ENCODE measurements at regions not wholly inside any gene's neighbourhood (a gene's known extent, or its start where the extent isn't known, plus 50 kb on each side); places are given as distances from the start of the nearest gene placed in this dataset.

GRCh38 chr2:7815726-7816125 is 866.1 kb upstream of the ID2 start:
- H4K91ac ChIP-seq (ENCODE audit: low read length) = no peak overlapping the region
- 83% methylated on average over 3 of the region's 3 CpGs for WGBS
- H3K27ac ChIP-seq (ENCODE audit: low read length, poor library complexity, severe bottlenecking) = no peak overlapping the region

GRCh38 chr2:7816233-7816632 is 865.6 kb upstream of the ID2 start:
- Histone ChIP-seq H4K91ac (ENCODE audit: low read length) (no peak overlapping the region), H4K8ac (ENCODE audit: low read length) (no peak overlapping the region), H2BK120ac (ENCODE audit: low read depth, low read length) (no peak overlapping the region), H2BK5ac (ENCODE audit: low read depth, low read length, poor library complexity, severe bottlenecking) (no peak overlapping the region), H3K4me1 (ENCODE audit: control insufficient read depth, insufficient read depth, low read depth, low read length) (peaks cover 7% of the 10 kb centered on the region), H3K9ac (ENCODE audit: low read length) (no peak overlapping the region), H2BK15ac (ENCODE audit: low read depth, poor library complexity, severe bottlenecking) (no peak overlapping the region), H3K18ac (ENCODE audit: low read depth in 1 of 2, low read length in 2 of 2) (no peak overlapping the region), H3K36me3 (ENCODE audit: control insufficient read depth in 1 of 2, insufficient read depth in 2 of 2, low read depth in 1 of 2, low read length in 2 of 2) (no peaks in the 10 kb centered on the region), H2AFZ (ENCODE audit: low read depth, low read length) (no peak overlapping the region), H3K4me3 (ENCODE audit: insufficient read depth in 1 of 2, low read depth in 1 of 2, low read length in 2 of 2) (no peak overlapping the region), H3K9me3 (ENCODE audit: control insufficient read depth, low read length) (no peaks in the 10 kb centered on the region), H3K27ac (ENCODE audit: low read length, poor library complexity, severe bottlenecking) (no peak overlapping the region), H3K79me1 (replicated peaks; ENCODE audit: low read length, poor library complexity, severe bottlenecking) (no peaks in the 10 kb centered on the region), H3K23ac (ENCODE audit: low read length in 2 of 2) (no peak overlapping the region), H3K4me2 (ENCODE audit: low read length, poor library complexity, severe bottlenecking) (no peak overlapping the region), H3K14ac (ENCODE audit: low read length in 2 of 2) (no peak overlapping the region), H3K4ac (ENCODE audit: low read depth in 1 of 2, low read length in 2 of 2) (no peak overlapping the region), H3K27me3 (ENCODE audit: control insufficient read depth in 1 of 2, insufficient read depth in 1 of 2, low read length in 2 of 2) (no peaks in the 10 kb centered on the region), H2AK5ac (ENCODE audit: low read length, severe bottlenecking) (no peak overlapping the region), H2BK12ac (ENCODE audit: low read length in 2 of 2) (no peak overlapping the region)
- DNase-seq = no peak
- 96% methylated on average over 3 of the region's 7 CpGs for WGBS

More at GRCh38 chr2:7815726-7816125, 866.1 kb upstream of the ID2 start:
- Histone ChIP-seq H2BK5ac (ENCODE audit: low read depth, low read length, poor library complexity, severe bottlenecking) (no peak overlapping the region), H3K79me1 (replicated peaks; ENCODE audit: low read length, poor library complexity, severe bottlenecking) (no peaks in the 10 kb centered on the region), H2BK120ac (ENCODE audit: low read depth, low read length) (no peak overlapping the region), H3K36me3 (ENCODE audit: control insufficient read depth in 1 of 2, insufficient read depth in 2 of 2, low read depth in 1 of 2, low read length in 2 of 2) (no peaks in the 10 kb centered on the region), H3K4me1 (ENCODE audit: control insufficient read depth, insufficient read depth, low read depth, low read length) (peaks cover 7% of the 10 kb centered on the region), H3K23ac (ENCODE audit: low read length in 2 of 2) (no peak overlapping the region), H3K14ac (ENCODE audit: low read length in 2 of 2) (no peak overlapping the region), H3K27me3 (ENCODE audit: control insufficient read depth in 1 of 2, insufficient read depth in 1 of 2, low read length in 2 of 2) (no peaks in the 10 kb centered on the region), H3K9me3 (ENCODE audit: control insufficient read depth, low read length) (no peaks in the 10 kb centered on the region), H2BK15ac (ENCODE audit: low read depth, poor library complexity, severe bottlenecking) (no peak overlapping the region), H4K8ac (ENCODE audit: low read length) (no peak overlapping the region), H3K4ac (ENCODE audit: low read depth in 1 of 2, low read length in 2 of 2) (no peak overlapping the region), H3K9ac (ENCODE audit: low read length) (no peak overlapping the region), H3K4me3 (ENCODE audit: insufficient read depth in 1 of 2, low read depth in 1 of 2, low read length in 2 of 2) (no peak overlapping the region), H2BK12ac (ENCODE audit: low read length in 2 of 2) (no peak overlapping the region), H3K4me2 (ENCODE audit: low read length, poor library complexity, severe bottlenecking) (no peak overlapping the region), H3K18ac (ENCODE audit: low read depth in 1 of 2, low read length in 2 of 2) (no peak overlapping the region), H2AFZ (ENCODE audit: low read depth, low read length) (no peak overlapping the region), H2AK5ac (ENCODE audit: low read length, severe bottlenecking) (no peak overlapping the region)
- DNase-seq = no peak

GRCh38 chr2:7816944-7817343 is 864.9 kb upstream of the ID2 start:
- Histone ChIP-seq H4K91ac (ENCODE audit: low read length) (no peak overlapping the region), H2BK12ac (ENCODE audit: low read length in 2 of 2) (no peak overlapping the region), H2AK5ac (ENCODE audit: low read length, severe bottlenecking) (no peak overlapping the region), H2BK5ac (ENCODE audit: low read depth, low read length, poor library complexity, severe bottlenecking) (no peak overlapping the region), H3K9me3 (ENCODE audit: control insufficient read depth, low read length) (no peaks in the 10 kb centered on the region), H3K23ac (ENCODE audit: low read length in 2 of 2) (no peak overlapping the region), H3K79me1 (replicated peaks; ENCODE audit: low read length, poor library complexity, severe bottlenecking) (no peaks in the 10 kb centered on the region), H3K9ac (ENCODE audit: low read length) (no peak overlapping the region), H3K36me3 (ENCODE audit: control insufficient read depth in 1 of 2, insufficient read depth in 2 of 2, low read depth in 1 of 2, low read length in 2 of 2) (no peaks in the 10 kb centered on the region), H3K14ac (ENCODE audit: low read length in 2 of 2) (no peak overlapping the region), H3K4me3 (ENCODE audit: insufficient read depth in 1 of 2, low read depth in 1 of 2, low read length in 2 of 2) (no peak overlapping the region), H2BK15ac (ENCODE audit: low read depth, poor library complexity, severe bottlenecking) (no peak overlapping the region), H3K18ac (ENCODE audit: low read depth in 1 of 2, low read length in 2 of 2) (no peak overlapping the region), H3K4me2 (ENCODE audit: low read length, poor library complexity, severe bottlenecking) (no peak overlapping the region), H3K4ac (ENCODE audit: low read depth in 1 of 2, low read length in 2 of 2) (no peak overlapping the region), H3K4me1 (ENCODE audit: control insufficient read depth, insufficient read depth, low read depth, low read length) (peaks cover 5% of the 10 kb centered on the region), H3K27me3 (ENCODE audit: control insufficient read depth in 1 of 2, insufficient read depth in 1 of 2, low read length in 2 of 2) (no peaks in the 10 kb centered on the region), H4K8ac (ENCODE audit: low read length) (no peak overlapping the region), H2AFZ (ENCODE audit: low read depth, low read length) (no peak overlapping the region), H2BK120ac (ENCODE audit: low read depth, low read length) (no peak overlapping the region), H3K27ac (ENCODE audit: low read length, poor library complexity, severe bottlenecking) (no peak overlapping the region)
- 85% methylated on average over 2 of the region's 2 CpGs for WGBS
- no peak for DNase-seq

- H4K91ac ChIP-seq (ENCODE audit: low read length) = no peak overlapping the region
- 85% methylated on average over 2 of the region's 5 CpGs for WGBS
Measured at GRCh38 chr2:7819316-7819715, 862.5 kb upstream of the ID2 start.

More at GRCh38 chr2:7819316-7819715, 862.5 kb upstream of the ID2 start:
- H2BK15ac ChIP-seq (ENCODE audit: low read depth, poor library complexity, severe bottlenecking) = no peak overlapping the region
- H2BK12ac ChIP-seq (ENCODE audit: low read length in 2 of 2) = no peak overlapping the region
- DNase-seq = no peak
- no peak overlapping the region for H3K4ac ChIP-seq (ENCODE audit: low read depth in 1 of 2, low read length in 2 of 2)
- no peak overlapping the region for H3K27ac ChIP-seq (ENCODE audit: low read length, poor library complexity, severe bottlenecking)
- H3K23ac ChIP-seq (ENCODE audit: low read length in 2 of 2) = no peak overlapping the region
- H3K4me2 ChIP-seq (ENCODE audit: low read length, poor library complexity, severe bottlenecking) = no peak overlapping the region
- no peak overlapping the region for H2BK120ac ChIP-seq (ENCODE audit: low read depth, low read length)
- no peak overlapping the region for H2AFZ ChIP-seq (ENCODE audit: low read depth, low read length)
- no peaks in the 10 kb centered on the region for H3K36me3 ChIP-seq (ENCODE audit: control insufficient read depth in 1 of 2, insufficient read depth in 2 of 2, low read depth in 1 of 2, low read length in 2 of 2)
- H4K8ac ChIP-seq (ENCODE audit: low read length) = no peak overlapping the region
- no peak overlapping the region for H3K4me3 ChIP-seq (ENCODE audit: insufficient read depth in 1 of 2, low read depth in 1 of 2, low read length in 2 of 2)
- no peak overlapping the region for H3K14ac ChIP-seq (ENCODE audit: low read length in 2 of 2)
- H3K9me3 ChIP-seq (ENCODE audit: control insufficient read depth, low read length) = no peaks in the 10 kb centered on the region
- no peak overlapping the region for H2AK5ac ChIP-seq (ENCODE audit: low read length, severe bottlenecking)
- H2BK5ac ChIP-seq (ENCODE audit: low read depth, low read length, poor library complexity, severe bottlenecking) = no peak overlapping the region
- no peak overlapping the region for H3K9ac ChIP-seq (ENCODE audit: low read length)
- H3K79me1 ChIP-seq (replicated peaks; ENCODE audit: low read length, poor library complexity, severe bottlenecking) = no peaks in the 10 kb centered on the region
- H3K18ac ChIP-seq (ENCODE audit: low read depth in 1 of 2, low read length in 2 of 2) = no peak overlapping the region
- peaks cover 4% of the 10 kb centered on the region for H3K4me1 ChIP-seq (ENCODE audit: control insufficient read depth, insufficient read depth, low read depth, low read length)
- H3K27me3 ChIP-seq (ENCODE audit: control insufficient read depth in 1 of 2, insufficient read depth in 1 of 2, low read length in 2 of 2) = no peaks in the 10 kb centered on the region

Measured in mesenchymal stem cell (in vitro differentiated cells and primary cell).